ENCODE measurements at regions not wholly inside any gene's neighbourhood (a gene's known extent, or its start where the extent isn't known, plus 50 kb on each side); places are given as distances from the start of the nearest gene placed in this dataset.
"Not testable (repeated sequence)": the region's sequence is repeated elsewhere in the genome, so short reads cannot be mapped to it uniquely, and the experiment has no call there.

DNA sequence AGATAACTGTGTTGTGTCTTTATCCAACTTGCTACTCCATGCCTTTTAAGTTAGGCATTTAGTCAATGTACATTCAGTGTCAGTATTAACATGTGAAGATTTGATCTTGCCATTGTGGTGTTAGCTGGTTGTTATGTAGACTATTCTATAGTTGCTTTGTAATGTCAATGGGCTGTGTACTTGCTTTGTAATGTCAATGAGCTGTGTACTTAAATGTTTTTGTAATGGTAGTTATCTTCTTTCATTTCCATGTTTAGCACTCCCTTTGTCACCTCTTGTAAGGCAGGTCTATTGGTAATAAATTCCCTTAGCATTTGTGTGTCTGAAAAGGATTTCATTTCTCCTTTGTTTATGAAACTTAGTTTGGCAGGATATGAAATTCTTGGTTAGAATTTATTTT lies 53.4 kb downstream of the MC4R start:
- no peak for DNase-seq

DNA sequence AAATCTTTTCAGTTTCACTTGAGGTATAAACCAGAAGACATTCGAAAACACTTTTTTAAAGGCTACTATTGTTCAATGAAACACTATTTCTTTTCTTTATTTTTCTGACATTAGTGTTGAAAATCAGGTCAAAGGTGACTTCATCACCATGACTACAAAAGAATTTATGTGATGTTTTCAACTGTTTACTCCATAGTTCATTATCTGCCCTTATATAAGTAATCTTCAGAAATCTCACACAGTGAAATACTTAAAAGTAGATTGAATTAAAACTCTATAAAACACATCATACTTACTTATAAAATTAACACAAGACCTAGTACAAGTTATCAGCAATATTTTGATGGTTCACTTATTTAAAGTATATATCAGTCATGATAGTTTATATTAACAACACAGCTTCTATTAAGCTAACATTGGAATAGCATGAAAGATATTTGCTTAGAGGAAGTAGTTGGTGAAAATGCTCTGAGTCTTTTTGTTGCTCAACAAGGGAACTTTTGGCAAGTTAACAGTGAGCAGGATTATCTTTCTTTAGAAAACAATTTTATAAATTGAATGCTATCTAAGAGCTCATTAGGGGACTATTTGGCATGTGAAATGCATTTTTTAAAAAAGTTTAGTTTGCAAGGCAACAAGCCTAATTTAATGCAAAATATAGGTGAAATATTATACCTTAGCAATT lies 60.8 kb downstream of the MC4R start:
- DNase-seq: no peak

- DNase-seq: no peak
These were observed 76.9 kb downstream of the MC4R start for GRCh38 chr18:60295674-60296073.

GRCh38 chr18:60292186-60292585 lies 80.4 kb downstream of the MC4R start:
- no peak for DNase-seq

- DNase-seq: no peak
These were observed 93.2 kb downstream of the MC4R start for GRCh38 chr18:60279391-60279790.

GRCh38 chr18:60277855-60278480 lies 94.6 kb downstream of the MC4R start:
- no peak for DNase-seq

GRCh38 chr18:60267391-60268058 lies 105.0 kb downstream of the MC4R start:
- no peak for DNase-seq

DNA sequence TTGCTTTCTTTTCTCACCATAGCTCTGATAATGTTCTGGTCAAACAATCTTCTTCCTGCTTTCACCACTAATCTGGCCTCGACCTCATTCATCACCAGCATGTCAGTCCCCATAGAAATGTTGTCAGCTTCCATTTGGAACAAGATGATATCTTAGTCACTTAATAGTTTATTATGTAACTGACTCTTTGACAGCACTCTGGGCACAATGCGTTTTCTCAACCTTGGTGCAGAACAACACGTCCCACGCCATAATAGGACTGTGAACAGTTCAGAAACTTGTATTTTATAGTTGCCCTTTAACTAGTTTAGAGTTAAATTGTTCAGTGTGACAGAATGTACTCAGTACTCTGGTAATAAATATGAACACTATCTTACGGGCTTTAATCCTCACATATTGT lies 106.0 kb downstream of the MC4R start:
- DNase-seq: no peak

GRCh38 chr18:60259052-60259681 lies 113.4 kb downstream of the MC4R start:
- no peak for DNase-seq

DNA sequence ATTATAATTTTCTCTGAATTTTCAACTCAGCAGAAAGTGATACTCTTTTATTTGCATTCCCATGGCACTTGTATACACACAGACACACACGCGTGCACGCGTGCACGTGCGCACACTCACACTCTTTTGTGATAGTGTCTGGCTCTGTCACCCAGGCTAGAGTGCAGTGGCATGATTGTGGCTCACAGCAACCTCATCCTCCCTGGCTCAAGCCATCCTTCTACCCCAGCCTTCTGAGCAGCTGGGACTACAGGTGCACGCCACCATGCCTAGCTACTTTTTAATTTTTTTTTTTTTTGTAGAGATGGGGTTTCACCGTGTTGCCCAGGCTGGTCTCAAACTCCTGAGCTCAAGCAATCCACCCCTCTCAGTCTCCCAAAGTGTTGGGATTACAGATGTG lies 123.2 kb downstream of the MC4R start:
- no peak for DNase-seq

DNA sequence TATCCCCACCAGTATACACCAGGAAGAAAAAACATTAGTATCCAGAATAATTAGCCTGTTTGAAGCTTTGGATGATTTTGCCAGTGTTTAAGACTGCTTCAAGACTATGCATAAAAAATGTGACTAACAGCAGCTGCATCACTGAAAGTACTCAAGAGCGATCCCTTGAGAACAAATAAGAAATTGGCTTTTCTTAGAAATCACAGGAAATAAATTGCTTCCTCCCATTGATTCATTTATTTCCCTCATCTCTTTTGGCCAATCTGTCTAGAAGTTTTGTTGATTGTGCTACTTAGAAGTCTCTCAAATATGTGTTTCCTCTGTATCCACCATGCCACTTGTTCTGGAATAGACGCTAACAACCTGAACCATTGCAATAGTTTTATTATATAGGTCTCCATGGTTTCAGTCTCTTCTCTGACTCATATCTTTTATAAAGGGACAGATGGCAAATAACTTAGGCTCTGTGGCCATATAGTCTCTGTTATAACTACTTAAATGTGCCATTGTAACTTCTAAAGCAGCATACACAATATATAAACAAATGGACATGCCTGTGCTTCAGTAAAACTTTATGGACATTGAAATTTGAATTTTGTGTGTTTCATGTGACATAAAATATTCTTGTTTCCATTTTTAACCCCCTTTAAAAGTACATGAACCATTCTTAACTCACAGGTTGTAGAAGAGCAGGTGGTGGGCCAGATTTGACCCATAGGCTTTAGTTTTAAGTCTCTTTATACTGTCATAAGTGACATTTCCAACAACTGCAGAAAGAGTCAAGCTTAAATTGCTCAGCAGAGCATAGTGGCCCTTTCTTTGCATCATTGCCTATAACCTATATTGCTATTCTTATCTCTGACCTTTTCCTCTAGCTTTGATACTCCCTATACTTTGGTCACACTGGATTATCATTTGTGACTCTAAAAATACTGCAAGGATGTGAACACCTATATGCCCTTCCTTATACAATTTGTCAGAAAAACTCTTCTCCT lies 123.9 kb downstream of the MC4R start:
- DNase-seq: no peak

- DNase-seq: no peak
These were observed 125.5 kb downstream of the MC4R start for GRCh38 chr18:60247103-60247502.

DNA sequence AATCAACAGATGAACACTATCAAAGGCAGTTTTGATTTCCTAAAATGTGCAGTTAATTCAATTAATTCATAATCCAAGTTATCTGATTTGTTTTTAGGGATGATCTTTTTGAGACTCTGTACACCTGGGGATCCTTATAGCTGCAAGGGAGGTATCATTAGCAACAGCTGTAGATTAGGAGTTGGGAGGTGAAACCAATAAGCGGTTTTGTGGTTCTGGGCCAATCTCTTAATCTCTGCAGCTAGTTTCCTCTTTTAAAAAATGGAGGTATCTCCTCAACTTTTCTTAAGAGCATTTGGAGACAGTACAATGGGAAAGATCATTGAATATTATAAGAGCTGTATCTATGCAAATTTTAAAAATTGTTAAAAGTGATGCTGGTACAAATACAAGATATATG lies 126.0 kb downstream of the MC4R start:
- DNase-seq: no peak

DNA sequence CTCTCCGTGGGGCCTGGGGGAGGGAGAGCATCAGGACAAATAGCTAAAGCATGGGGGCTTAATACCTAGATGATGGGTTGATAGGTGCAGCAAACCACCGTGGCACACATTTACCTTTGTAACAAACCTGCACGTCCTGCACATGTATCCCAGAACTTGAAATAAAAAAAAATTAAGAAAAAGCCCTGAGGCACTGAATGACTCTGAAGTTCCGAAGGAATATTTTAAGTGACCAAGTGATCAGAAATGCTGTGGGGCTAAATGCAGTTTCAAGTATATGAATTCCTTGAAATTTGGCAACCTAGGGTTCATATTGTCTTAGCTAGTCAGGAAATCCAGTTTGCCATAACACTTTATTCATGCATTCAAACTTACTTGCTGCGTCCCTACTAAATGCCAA lies 127.5 kb downstream of the MC4R start:
- no peak for DNase-seq

DNA sequence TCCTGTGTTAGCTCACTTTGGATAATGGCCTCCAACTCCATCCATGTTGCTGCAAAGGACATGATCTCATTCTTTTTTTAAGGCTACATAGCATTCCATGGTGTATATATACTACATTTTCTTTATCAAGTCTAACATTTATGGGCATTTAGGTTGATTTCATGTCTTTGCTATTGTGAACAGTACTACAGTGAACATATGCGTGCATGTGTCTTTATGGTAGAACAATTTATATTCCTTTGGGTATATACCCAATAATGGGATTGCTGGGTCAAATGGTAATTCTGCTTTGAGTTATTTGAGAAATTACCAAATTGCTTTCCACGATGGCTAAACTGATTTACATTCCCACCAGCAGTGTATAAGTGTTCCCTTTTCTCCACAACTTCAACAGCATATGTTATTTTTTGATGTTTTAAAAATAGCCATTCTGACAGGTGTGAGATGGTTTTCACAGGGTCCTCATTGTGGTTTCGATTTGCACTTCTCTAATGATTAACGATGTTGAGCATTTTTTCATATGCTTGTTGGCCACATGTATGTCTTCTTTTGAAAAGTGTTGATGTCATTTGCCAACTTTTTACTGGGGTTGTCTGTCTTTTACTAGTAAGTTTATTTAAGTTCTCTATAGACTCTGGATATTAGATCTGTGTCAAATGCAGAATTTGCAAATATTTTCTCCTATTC lies 133.4 kb downstream of the MC4R start:
- not testable (repeated sequence) for DNase-seq

DNA sequence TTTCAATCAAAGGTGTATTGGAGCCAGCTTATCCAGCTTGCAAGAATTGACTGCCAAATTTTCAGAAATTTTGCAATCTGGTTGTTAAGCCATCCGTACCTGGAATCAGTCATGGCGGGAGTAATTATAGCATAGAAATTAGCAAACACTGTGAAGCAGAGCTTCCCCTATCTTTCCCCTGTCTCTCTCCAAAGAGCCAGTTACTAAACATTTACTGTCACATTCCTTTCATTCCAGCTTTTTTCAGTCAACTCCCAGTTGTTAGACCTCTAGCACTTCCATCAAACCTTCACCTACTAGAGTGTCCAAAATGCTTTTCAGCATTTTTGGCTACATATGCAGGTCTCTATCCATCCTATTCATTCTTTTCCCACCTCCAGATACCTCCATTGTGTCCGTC lies 137.4 kb downstream of the MC4R start:
- no peak for DNase-seq

GRCh38 chr18:60232541-60232940 lies 140.0 kb downstream of the MC4R start:
- no peak for DNase-seq

DNA sequence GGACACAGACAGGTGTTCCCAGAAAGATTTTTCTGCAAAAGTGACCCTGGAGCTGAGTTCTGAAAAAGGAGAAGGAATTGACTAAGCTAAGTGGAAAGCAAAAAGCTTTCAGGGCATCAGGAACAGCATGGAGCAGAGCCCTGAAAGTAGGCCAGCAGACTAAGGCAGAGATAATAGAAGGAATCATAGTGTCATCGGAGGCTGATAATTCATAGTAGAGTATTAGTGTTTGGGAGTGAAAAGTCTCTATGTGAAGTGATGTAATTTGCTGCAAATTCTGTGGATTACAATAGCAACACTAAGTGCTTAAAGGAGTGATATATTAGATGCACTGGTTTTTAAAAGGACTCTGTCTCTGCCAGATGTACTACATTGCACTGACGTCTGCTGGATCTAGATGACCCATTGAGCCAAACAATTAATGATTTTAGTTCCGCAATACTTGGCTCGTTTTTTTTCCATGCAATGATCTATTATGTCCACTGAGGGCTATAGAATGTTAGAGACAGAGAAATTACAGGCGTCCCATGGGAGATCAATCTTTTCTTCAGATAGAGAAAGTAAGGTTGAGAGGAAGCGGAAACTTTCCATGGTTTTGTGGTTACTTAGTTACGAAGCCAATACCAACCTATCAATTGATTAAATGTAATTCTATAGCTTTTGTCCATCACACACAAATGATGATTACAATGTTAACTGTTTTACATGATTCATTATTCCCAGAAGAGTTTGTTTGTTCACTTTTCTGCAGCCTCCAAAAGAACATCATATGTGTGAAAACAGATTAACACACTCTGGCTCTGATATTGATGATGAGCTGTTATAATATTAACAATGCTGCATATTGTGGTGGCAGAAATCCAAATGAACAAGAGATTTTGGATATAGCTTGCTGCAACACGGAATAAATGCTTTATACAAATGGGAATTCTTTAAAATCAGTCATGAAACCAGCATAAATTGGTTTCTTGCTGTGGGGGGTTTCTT lies 143.7 kb downstream of the MC4R start:
- no peak for DNase-seq

GRCh38 chr18:60215432-60215831 lies 157.1 kb downstream of the MC4R start:
- no peak for DNase-seq

DNA sequence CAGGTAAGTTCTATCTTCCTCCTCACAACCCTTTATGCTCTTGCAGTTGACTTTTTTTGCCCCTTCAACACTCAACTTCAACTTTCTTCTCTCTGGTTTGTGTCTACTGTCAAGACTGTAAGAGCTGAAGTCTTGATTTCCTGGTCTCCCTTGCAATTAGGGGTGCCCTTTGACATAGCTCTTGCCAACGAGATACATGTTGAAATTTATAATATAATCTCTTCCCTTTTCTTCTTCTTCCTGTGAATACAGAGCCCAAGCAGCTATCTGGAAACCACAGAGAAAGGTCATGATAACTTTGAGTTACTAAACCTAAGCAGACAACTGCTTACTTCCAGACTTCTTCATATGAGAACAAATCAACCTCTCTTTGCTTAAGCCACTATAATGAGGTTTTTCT lies 163.5 kb downstream of the MC4R start:
- no peak for DNase-seq

DNA sequence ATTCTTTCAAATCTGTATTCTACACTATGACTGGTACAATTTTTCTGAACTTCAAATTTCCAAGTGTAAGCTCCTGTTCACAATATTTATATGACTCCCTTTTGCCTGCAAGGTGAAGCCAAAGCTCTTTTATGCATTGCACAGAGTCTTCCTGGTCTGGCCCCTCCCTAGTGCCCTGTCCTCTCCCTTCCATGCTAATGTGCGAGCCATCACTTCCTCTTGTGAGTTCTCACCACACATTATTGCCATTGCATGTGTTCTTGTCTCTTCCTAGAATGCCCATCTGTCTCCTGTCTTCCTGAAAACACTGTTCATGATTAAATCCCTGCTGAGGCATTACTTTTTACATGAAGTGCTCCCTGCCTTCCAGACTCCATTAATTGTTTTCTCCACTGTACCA lies 169.9 kb downstream of the MC4R start:
- DNase-seq: peak in 1 of 2 donors; percentile 0

Data from inflammatory macrophage treated with lipopolysaccharide for 1 hour (primary cell).